Neural cell (in vitro differentiated cells): ENCODE measurements at regions not wholly inside any gene's neighbourhood (a gene's known extent, or its start where the extent isn't known, plus 50 kb on each side); places are given as distances from the start of the nearest gene placed in this dataset.

ENCODE experiments used
- H2AFZ ChIP-seq: fragments of 200-600, 300-800 bp; sonication (generic), shearing (Covaris generic); 2 replicates; pipeline ENCODE4 v1.6.0; 2014; ENCODE audit warnings: low read depth, mild to moderate bottlenecking, antibody characterized with exemption, low read length, moderate library complexity
- H3F3A ChIP-seq: fragments of 200-600 bp; shearing (Covaris generic); 2 replicates; pipeline ENCODE4 v1.6.1; 2016; ENCODE audit warnings: mild to moderate bottlenecking, moderate library complexity, mixed read lengths, antibody characterized with exemption, low read length; ENCODE audit not compliant: insufficient read depth, poor library complexity, severe bottlenecking
- H3K27ac ChIP-seq: fragments of 200-600, 300-800 bp; sonication (generic), shearing (Covaris generic); 2 replicates; pipeline ENCODE4 v1.5.1; 2014; ENCODE audit warnings: mild to moderate bottlenecking, low read length, moderate library complexity
- H3K27me3 ChIP-seq: fragments of 300-800, 200-600 bp; sonication (generic), shearing (Covaris generic); 2 replicates; pipeline ENCODE4 v1.6.0; 2014; ENCODE audit warnings: mild to moderate bottlenecking, low read depth, low read length, moderate library complexity; ENCODE audit not compliant: insufficient read depth
- H3K36me3 ChIP-seq: fragments of 300-800, 200-600 bp; sonication (generic), shearing (Covaris generic); 2 replicates; pipeline ENCODE4 v1.5.1; 2014; ENCODE audit warnings: mild to moderate bottlenecking, antibody characterized with exemption, low read length, moderate library complexity; ENCODE audit not compliant: insufficient read depth
- H3K4me2 ChIP-seq: fragments of 300-800, 200-600 bp; sonication (generic), shearing (Covaris generic); 2 replicates; pipeline ENCODE4 v1.6.0; 2014; ENCODE audit warnings: mild to moderate bottlenecking, low read length
- H3K4me3 ChIP-seq: fragments of 300-800, 200-600 bp; sonication (generic), shearing (Covaris generic); 2 replicates; pipeline ENCODE4 v1.5.1; 2014; ENCODE audit warnings: mild to moderate bottlenecking, low read length, moderate library complexity
- H3K79me2 ChIP-seq: fragments of 200-600 bp; shearing (Covaris generic); replicated peaks from 2 replicates; pipeline ENCODE4 v1.6.0; 2014; ENCODE audit warnings: mild to moderate bottlenecking, low read length, moderate library complexity; ENCODE audit not compliant: insufficient read depth
- H3K9ac ChIP-seq: fragments of 300-800, 200-600 bp; sonication (generic), shearing (Covaris generic); 2 replicates; pipeline ENCODE4 v1.6.1; 2016; ENCODE audit warnings: mild to moderate bottlenecking, low read length, mixed read lengths
- H3K9me2 ChIP-seq: fragments of 200-600 bp; shearing (Covaris generic); 2 replicates; pipeline ENCODE4 v1.6.1; 2016; ENCODE audit warnings: mild to moderate bottlenecking, low read length, mixed read lengths; ENCODE audit not compliant: insufficient read depth
- H3K9me3 ChIP-seq: fragments of 200-600, 300-800 bp; sonication (generic), shearing (Covaris generic); 2 replicates; pipeline ENCODE4 v1.6.1; 2016; ENCODE audit warnings: mild to moderate bottlenecking, mixed run types, low read length, moderate library complexity, mixed read lengths
- H4K20me1 ChIP-seq: fragments of 200-600 bp; shearing (Covaris generic); 2 replicates; pipeline ENCODE4 v1.6.1; 2016; ENCODE audit warnings: mild to moderate bottlenecking, mixed run types; ENCODE audit not compliant: insufficient read depth
- CTCF ChIP-seq: fragments of 450-650 bp; IDR thresholded peaks from 2 replicates; pipeline ENCODE4 v1.5.1; 2014; ENCODE audit warnings: antibody characterized with exemption, mild to moderate bottlenecking, moderate library complexity; ENCODE audit not compliant: poor library complexity, severe bottlenecking
- EP300 ChIP-seq: fragments of 450-650 bp; conservative IDR thresholded peaks from 2 replicates; pipeline ENCODE4 v1.6.1; 2014; ENCODE audit warnings: antibody characterized with exemption, mild to moderate bottlenecking, moderate library complexity; ENCODE audit not compliant: poor library complexity, severe bottlenecking
- EZH2 ChIP-seq: fragments of 200-600, 300-800 bp; shearing (Covaris generic), sonication (generic); IDR thresholded peaks from 2 replicates; pipeline ENCODE4 v1.6.1; 2014; ENCODE audit warnings: antibody characterized with exemption, low read length, borderline replicate concordance, mild to moderate bottlenecking; ENCODE audit not compliant: insufficient read depth, poor library complexity, severe bottlenecking
- MXI1 ChIP-seq: fragments of 450-650 bp; conservative IDR thresholded peaks from 2 replicates; pipeline ENCODE4 v1.6.1; 2014; ENCODE audit warnings: antibody characterized with exemption, mild to moderate bottlenecking; ENCODE audit not compliant: poor library complexity, severe bottlenecking
- POLR2AphosphoS5 ChIP-seq: IDR thresholded peaks from 2 replicates; pipeline ENCODE4 v1.6.1; 2012
- RAD21 ChIP-seq: fragments of 450-650 bp; conservative IDR thresholded peaks from 2 replicates; pipeline ENCODE4 v1.6.1; 2014; ENCODE audit warnings: antibody characterized with exemption, mild to moderate bottlenecking, moderate library complexity
- REST ChIP-seq: IDR thresholded peaks from 2 replicates; pipeline ENCODE4 v1.6.1; 2012; ENCODE audit warnings: borderline replicate concordance
- SMC3 ChIP-seq: fragments of 450-650 bp; conservative IDR thresholded peaks from 2 replicates; pipeline ENCODE4 v1.6.1; 2014; ENCODE audit warnings: antibody characterized with exemption, mild to moderate bottlenecking, moderate library complexity; ENCODE audit not compliant: poor library complexity
- TAF1 ChIP-seq: IDR thresholded peaks from 2 replicates; pipeline ENCODE4 v1.6.1; 2012; ENCODE audit warnings: low read depth

GRCh38 chr20:53794529-53795115, 201.0 kb upstream of the ZNF217 start:
- H3K27ac ChIP-seq: no peak overlapping the region
- no peaks in the 10 kb centered on the region for H3K9me2 ChIP-seq
- H3K4me3 ChIP-seq: no peak overlapping the region
- no peaks in the 10 kb centered on the region for H3K36me3 ChIP-seq
- no peaks in the 10 kb centered on the region for H3K27me3 ChIP-seq
- H3K9me3 ChIP-seq: no peaks in the 10 kb centered on the region
- TF ChIP-seq TAF1 (no peak), RAD21 (no peak), EP300 (no peak), MXI1 (no peak), REST (no peak), SMC3 (no peak), POLR2AphosphoS5 (no peak), CTCF (no peak), EZH2 (no peak)
- H3K4me2 ChIP-seq: no peak overlapping the region
- H3F3A ChIP-seq: no peaks in the 10 kb centered on the region
- H3K79me2 ChIP-seq: no peaks in the 10 kb centered on the region
- no peaks in the 10 kb centered on the region for H4K20me1 ChIP-seq
- no peak overlapping the region for H3K9ac ChIP-seq
- H2AFZ ChIP-seq: no peak overlapping the region

- Histone ChIP-seq H3K36me3 (no peaks in the 10 kb centered on the region), H3K4me3 (no peak overlapping the region), H3K79me2 (no peaks in the 10 kb centered on the region), H3K27ac (no peak overlapping the region), H3K4me2 (no peak overlapping the region), H3K9ac (no peak overlapping the region), H3K9me2 (no peaks in the 10 kb centered on the region), H3F3A (no peaks in the 10 kb centered on the region), H3K9me3 (no peaks in the 10 kb centered on the region), H2AFZ (no peak overlapping the region), H3K27me3 (no peaks in the 10 kb centered on the region), H4K20me1 (no peaks in the 10 kb centered on the region)
- TF ChIP-seq EP300: no peak
- no peak for TF ChIP-seq MXI1
- no peak for TF ChIP-seq TAF1
- TF ChIP-seq REST: no peak
- TF ChIP-seq RAD21: no peak
- no peak for TF ChIP-seq POLR2AphosphoS5
- no peak for TF ChIP-seq CTCF
- no peak for TF ChIP-seq EZH2
- no peak for TF ChIP-seq SMC3
Measured at GRCh38 chr20:53793783-53794383, 200.2 kb upstream of the ZNF217 start.
